ENCODE measurements at regions not wholly inside any gene's neighbourhood (a gene's known extent, or its start where the extent isn't known, plus 50 kb on each side); places are given as distances from the start of the nearest gene placed in this dataset.

- no peak for TF ChIP-seq CTCF (IDR thresholded peaks at IDR 0.05; ENCODE audit: unreplicated experiment)
- no TSS peak for BruUV-seq (replicated peaks)
- CTCF ChIA-PET: no interaction called here
- no peak overlapping the region for H3K27ac Mint-ChIP-seq (ENCODE audit: unreplicated experiment)
- DNase-seq: no peak
- intact Hi-C loops (cut with micrococcal nuclease; ENCODE audit: unreplicated experiment): no loop called here
- H3K36me3 Mint-ChIP-seq (ENCODE audit: insufficient read depth, unreplicated experiment): no peaks in the 10 kb centered on the region
- peaks cover 8% of the 10 kb centered on the region for H3K9me3 Mint-ChIP-seq (ENCODE audit: low read depth, unreplicated experiment)
- no peak overlapping the region for H3K4me3 Mint-ChIP-seq (ENCODE audit: low read depth, unreplicated experiment)
- no peaks in the 10 kb centered on the region for H3K27me3 Mint-ChIP-seq (ENCODE audit: unreplicated experiment)
- no peaks in the 10 kb centered on the region for H3K4me1 Mint-ChIP-seq (ENCODE audit: low read depth, unreplicated experiment)
Observed at GRCh38 chr18:42192251-42193248, 237.5 kb downstream of the PIK3C3 start.

- no peak overlapping the region for H3K27ac Mint-ChIP-seq (ENCODE audit: unreplicated experiment)
- intact Hi-C loops (cut with micrococcal nuclease; ENCODE audit: unreplicated experiment): no loop called here
- H3K9me3 Mint-ChIP-seq (ENCODE audit: low read depth, unreplicated experiment): no peaks in the 10 kb centered on the region
- H3K4me3 Mint-ChIP-seq (ENCODE audit: low read depth, unreplicated experiment): no peak overlapping the region
- H3K4me1 Mint-ChIP-seq (ENCODE audit: low read depth, unreplicated experiment): no peaks in the 10 kb centered on the region
- no peaks in the 10 kb centered on the region for H3K27me3 Mint-ChIP-seq (ENCODE audit: unreplicated experiment)
- no peaks in the 10 kb centered on the region for H3K36me3 Mint-ChIP-seq (ENCODE audit: insufficient read depth, unreplicated experiment)
- CTCF ChIA-PET: no interaction called here
- no TSS peak for BruUV-seq (replicated peaks)
- no peak for TF ChIP-seq CTCF (IDR thresholded peaks at IDR 0.05; ENCODE audit: unreplicated experiment)
- DNase-seq: no peak
Observed at GRCh38 chr18:42196651-42197050, 241.6 kb downstream of the PIK3C3 start.

GRCh38 chr18:42201137-42201536, 246.1 kb downstream of the PIK3C3 start:
- no TSS peak for BruUV-seq (replicated peaks)
- Mint-ChIP-seq H3K36me3 (ENCODE audit: insufficient read depth, unreplicated experiment) (no peaks in the 10 kb centered on the region), H3K9me3 (ENCODE audit: low read depth, unreplicated experiment) (peaks cover 5% of the 10 kb centered on the region), H3K27me3 (ENCODE audit: unreplicated experiment) (no peaks in the 10 kb centered on the region), H3K27ac (ENCODE audit: unreplicated experiment) (no peak overlapping the region), H3K4me1 (ENCODE audit: low read depth, unreplicated experiment) (no peaks in the 10 kb centered on the region), H3K4me3 (ENCODE audit: low read depth, unreplicated experiment) (no peak overlapping the region)
- intact Hi-C loops (cut with micrococcal nuclease; ENCODE audit: unreplicated experiment): no loop called here
- no peak for DNase-seq
- no peak for TF ChIP-seq CTCF (IDR thresholded peaks at IDR 0.05; ENCODE audit: unreplicated experiment)
- CTCF ChIA-PET: no interaction called here

GRCh38 chr18:42211201-42211600, 256.2 kb downstream of the PIK3C3 start:
- TF ChIP-seq CTCF (IDR thresholded peaks at IDR 0.05; ENCODE audit: unreplicated experiment): no peak
- no peak overlapping the region for H3K4me3 Mint-ChIP-seq (ENCODE audit: low read depth, unreplicated experiment)
- DNase-seq: no peak
- no peaks in the 10 kb centered on the region for H3K27me3 Mint-ChIP-seq (ENCODE audit: unreplicated experiment)
- BruUV-seq (replicated peaks): no TSS peak
- H3K4me1 Mint-ChIP-seq (ENCODE audit: low read depth, unreplicated experiment): no peaks in the 10 kb centered on the region
- intact Hi-C loops (cut with micrococcal nuclease; ENCODE audit: unreplicated experiment): no loop called here
- no peaks in the 10 kb centered on the region for H3K36me3 Mint-ChIP-seq (ENCODE audit: insufficient read depth, unreplicated experiment)
- no peak overlapping the region for H3K27ac Mint-ChIP-seq (ENCODE audit: unreplicated experiment)
- CTCF ChIA-PET: no interaction called here
- peaks cover 10% of the 10 kb centered on the region for H3K9me3 Mint-ChIP-seq (ENCODE audit: low read depth, unreplicated experiment)
